GM12872 (cell line): ENCODE measurements at regions not wholly inside any gene's neighbourhood (a gene's known extent, or its start where the extent isn't known, plus 50 kb on each side); places are given as distances from the start of the nearest gene placed in this dataset.

ENCODE experiments used
- CTCF ChIP-seq: IDR thresholded peaks from 3 replicates; pipeline ENCODE4 v1.5.1; 2011; ENCODE audit warnings: low read depth, mild to moderate bottlenecking, low read length, moderate library complexity; ENCODE audit not compliant: insufficient read depth

- no peak for TF ChIP-seq CTCF
Measured at GRCh38 chr13:58340895-58341294, 709.4 kb downstream of the PCDH17 start.

- TF ChIP-seq CTCF = no peak
Measured at GRCh38 chr13:58341318-58341717, 709.8 kb downstream of the PCDH17 start.

GRCh38 chr13:58343076-58343475 lies 711.5 kb downstream of the PCDH17 start:
- TF ChIP-seq CTCF = no peak

- no peak for TF ChIP-seq CTCF
Measured at GRCh38 chr13:58369936-58370335, 738.4 kb downstream of the PCDH17 start.

- TF ChIP-seq CTCF = no peak
Measured at GRCh38 chr13:58376349-58376748, 744.8 kb downstream of the PCDH17 start.

- TF ChIP-seq CTCF = no peak
Measured at GRCh38 chr13:58376775-58377174, 745.2 kb downstream of the PCDH17 start.

GRCh38 chr13:58379221-58379620 lies 747.7 kb downstream of the PCDH17 start:
- no peak for TF ChIP-seq CTCF
